ENCODE measurements at regions not wholly inside any gene's neighbourhood (a gene's known extent, or its start where the extent isn't known, plus 50 kb on each side); places are given as distances from the start of the nearest gene placed in this dataset.
A peak's percentile ranks its signal among the peaks of the same experiment; 100 is the strongest.

DNA sequence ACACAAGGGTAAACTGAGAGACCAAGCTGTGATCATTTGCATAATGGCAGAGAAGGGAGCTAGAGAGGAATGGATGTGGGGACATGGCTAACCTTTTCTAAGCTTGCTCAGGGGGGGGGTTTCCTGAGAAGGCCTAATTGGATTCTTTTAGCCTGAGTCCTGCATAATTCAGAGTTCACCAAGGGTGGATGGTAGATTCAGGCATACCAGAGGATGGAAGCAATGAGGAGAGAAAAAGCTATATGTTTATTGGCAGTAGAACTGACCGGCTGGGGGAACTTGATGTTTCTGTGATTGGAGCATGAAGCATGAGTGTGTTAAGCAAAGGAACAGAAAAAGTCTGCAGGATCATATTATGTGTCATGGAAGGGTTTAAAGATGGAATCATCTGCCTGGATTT is 65.9 kb upstream of the KLF12 start:
- Histone ChIP-seq H3K4me3 (ENCODE audit: low read length) (no peak overlapping the region), H3K4me1 (ENCODE audit: control insufficient read depth, insufficient read depth, low read length) (peaks cover 4% of the 10 kb centered on the region), H3K9me3 (replicated peaks; ENCODE audit: control insufficient read depth, low read depth, low read length) (no peaks in the 10 kb centered on the region), H3K27ac (ENCODE audit: low read length) (no peak overlapping the region), H3K36me3 (ENCODE audit: control insufficient read depth, insufficient read depth, low read length) (no peaks in the 10 kb centered on the region), H3K27me3 (ENCODE audit: control insufficient read depth, insufficient read depth, low read length) (no peaks in the 10 kb centered on the region)
- 86% methylated on average over 1 of the region's 1 CpG for WGBS (ENCODE audit: insufficient coverage)
- no peak for DNase-seq

DNA sequence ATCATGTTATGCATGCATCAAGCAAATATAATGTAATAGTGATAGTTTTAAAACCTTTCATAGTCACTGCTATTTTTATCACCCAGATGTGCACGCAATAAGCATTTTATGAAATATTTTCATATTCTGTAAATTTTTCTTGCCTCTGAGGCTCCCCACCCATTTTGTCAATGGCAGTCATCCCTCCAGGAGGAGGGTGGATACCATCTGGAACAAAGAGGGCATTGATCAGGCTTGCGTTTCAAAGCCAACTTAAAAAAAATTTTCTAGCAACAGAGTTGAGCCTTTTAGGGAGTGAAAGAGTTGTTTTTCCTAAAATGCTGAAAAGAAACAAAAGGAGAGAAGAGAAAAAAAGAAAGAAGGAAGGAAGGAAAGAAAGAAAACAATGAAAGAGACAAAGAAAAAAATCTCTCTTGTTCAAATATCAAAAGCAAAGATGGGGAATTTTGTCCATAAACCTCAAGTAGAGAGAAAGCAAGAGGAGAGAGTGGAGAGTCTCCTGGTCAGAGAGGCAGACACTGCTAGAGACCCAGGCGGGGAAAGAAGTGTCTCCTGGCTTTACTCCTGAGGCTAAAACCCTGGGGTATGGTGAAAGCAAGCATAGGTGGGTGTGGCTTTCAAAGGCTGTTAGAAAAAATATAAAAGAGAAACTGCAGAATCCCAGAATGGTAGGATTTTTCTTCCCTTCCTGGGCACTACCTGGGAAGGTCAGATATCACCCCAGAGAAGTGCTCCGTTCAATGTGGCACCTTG is 63.6 kb upstream of the KLF12 start:
- H3K4me1 ChIP-seq (ENCODE audit: control insufficient read depth, insufficient read depth, low read length): peaks cover 2% of the 10 kb centered on the region
- H3K36me3 ChIP-seq (ENCODE audit: control insufficient read depth, insufficient read depth, low read length): no peaks in the 10 kb centered on the region
- DNase-seq: no peak
- no peak overlapping the region for H3K4me3 ChIP-seq (ENCODE audit: low read length)
- no peaks in the 10 kb centered on the region for H3K9me3 ChIP-seq (replicated peaks; ENCODE audit: control insufficient read depth, low read depth, low read length)
- WGBS (ENCODE audit: insufficient coverage): 75% methylated on average over 1 of the region's 4 CpGs
- no peak overlapping the region for H3K27ac ChIP-seq (ENCODE audit: low read length)
- H3K27me3 ChIP-seq (ENCODE audit: control insufficient read depth, insufficient read depth, low read length): no peaks in the 10 kb centered on the region

DNA sequence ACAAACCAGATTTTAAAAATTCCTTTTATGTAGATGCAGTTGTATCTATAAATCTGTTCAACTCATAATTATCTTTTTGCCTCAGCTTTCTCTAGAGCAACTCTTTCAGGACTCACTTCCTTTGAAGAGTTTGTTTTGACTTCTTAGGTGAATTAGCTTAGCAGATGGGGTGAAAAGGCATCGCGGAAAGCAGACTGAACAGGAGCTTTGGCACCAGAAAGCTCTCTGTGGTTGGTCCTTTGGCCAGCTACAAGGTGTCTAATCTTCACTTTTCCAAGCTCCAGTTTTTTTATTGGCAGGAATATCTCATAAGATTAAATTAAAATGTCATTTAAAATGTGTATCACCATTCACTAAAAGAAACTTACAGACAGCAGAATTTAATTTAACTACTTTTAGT is 60.6 kb upstream of the KLF12 start:
- Histone ChIP-seq H3K27ac (ENCODE audit: low read length) (no peak overlapping the region), H3K36me3 (ENCODE audit: control insufficient read depth, insufficient read depth, low read length) (no peaks in the 10 kb centered on the region), H3K4me1 (ENCODE audit: control insufficient read depth, insufficient read depth, low read length) (no peaks in the 10 kb centered on the region), H3K4me3 (ENCODE audit: low read length) (no peak overlapping the region), H3K9me3 (replicated peaks; ENCODE audit: control insufficient read depth, low read depth, low read length) (no peaks in the 10 kb centered on the region), H3K27me3 (ENCODE audit: control insufficient read depth, insufficient read depth, low read length) (no peaks in the 10 kb centered on the region)
- DNase-seq: peak; percentile 77
- no CpG with 5 or more reads among the region's 2 CpGs for WGBS (ENCODE audit: insufficient coverage)

DNA sequence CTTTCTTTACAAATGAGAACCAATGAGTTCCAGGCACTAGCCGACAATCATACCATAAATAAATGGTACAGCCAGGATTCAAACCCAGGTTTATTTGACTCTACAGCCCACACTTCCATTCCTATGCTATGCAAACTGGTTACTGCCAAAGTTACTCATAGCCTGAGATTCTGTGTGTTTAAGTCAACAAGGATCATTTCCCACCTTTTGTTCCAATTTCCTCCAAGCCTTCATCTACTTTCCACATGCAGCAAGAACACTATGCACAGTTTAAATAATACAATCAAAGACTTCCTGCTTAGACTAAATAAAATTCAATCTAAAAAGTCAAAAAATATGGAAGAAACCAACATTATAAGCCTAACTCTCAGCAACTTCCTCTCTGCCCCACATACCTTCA is 59.2 kb upstream of the KLF12 start:
- Histone ChIP-seq H3K4me1 (ENCODE audit: control insufficient read depth, insufficient read depth, low read length) (no peaks in the 10 kb centered on the region), H3K4me3 (ENCODE audit: low read length) (no peak overlapping the region), H3K27me3 (ENCODE audit: control insufficient read depth, insufficient read depth, low read length) (no peaks in the 10 kb centered on the region), H3K9me3 (replicated peaks; ENCODE audit: control insufficient read depth, low read depth, low read length) (no peaks in the 10 kb centered on the region), H3K36me3 (ENCODE audit: control insufficient read depth, insufficient read depth, low read length) (no peaks in the 10 kb centered on the region), H3K27ac (ENCODE audit: low read length) (no peak overlapping the region)
- WGBS (ENCODE audit: insufficient coverage): 88% methylated on average over 1 of the region's 1 CpG
- no peak for DNase-seq

DNA sequence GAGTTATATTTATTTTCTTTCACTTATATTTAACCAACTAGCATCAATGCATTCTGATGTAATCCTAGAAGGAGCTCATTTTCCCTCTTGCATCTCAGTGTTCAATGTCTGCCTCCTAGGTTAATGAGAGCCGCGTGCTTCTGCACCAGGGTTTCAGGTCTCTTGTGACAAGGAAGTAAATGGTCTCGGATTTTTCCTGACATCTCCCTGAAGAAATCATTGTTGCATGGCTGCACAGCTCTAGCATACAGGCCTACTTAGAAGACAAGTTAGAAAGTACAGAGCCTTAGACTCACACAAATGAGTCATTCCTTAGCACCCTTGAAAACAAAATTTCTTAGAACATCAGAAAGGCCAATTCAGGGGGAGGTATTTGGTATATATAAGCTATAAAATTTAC is 57.2 kb upstream of the KLF12 start:
- WGBS (ENCODE audit: insufficient coverage): 43% methylated on average over 1 of the region's 3 CpGs
- no peak for DNase-seq
- Histone ChIP-seq H3K9me3 (replicated peaks; ENCODE audit: control insufficient read depth, low read depth, low read length) (no peaks in the 10 kb centered on the region), H3K4me3 (ENCODE audit: low read length) (no peak overlapping the region), H3K4me1 (ENCODE audit: control insufficient read depth, insufficient read depth, low read length) (no peaks in the 10 kb centered on the region), H3K27ac (ENCODE audit: low read length) (no peak overlapping the region), H3K36me3 (ENCODE audit: control insufficient read depth, insufficient read depth, low read length) (no peaks in the 10 kb centered on the region), H3K27me3 (ENCODE audit: control insufficient read depth, insufficient read depth, low read length) (no peaks in the 10 kb centered on the region)

DNA sequence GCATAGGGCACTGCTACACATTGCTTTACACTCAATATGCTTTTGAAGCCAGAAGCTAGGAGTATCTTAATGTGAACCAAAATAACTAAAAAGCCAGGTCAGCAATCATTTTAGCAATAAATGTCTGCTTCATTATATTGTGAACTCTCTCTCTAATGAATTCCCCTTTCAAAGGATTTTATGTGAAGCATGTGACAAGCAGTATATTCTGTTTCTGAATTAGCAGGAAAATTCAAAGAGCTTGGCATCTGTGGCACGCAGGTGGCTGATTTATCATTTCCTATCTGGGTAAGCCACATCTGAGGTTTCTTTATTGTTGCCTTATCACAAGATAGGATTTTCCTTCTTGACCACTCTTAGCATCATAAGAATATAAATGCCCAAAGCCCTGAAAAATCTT is 56.8 kb upstream of the KLF12 start:
- Histone ChIP-seq H3K36me3 (ENCODE audit: control insufficient read depth, insufficient read depth, low read length) (no peaks in the 10 kb centered on the region), H3K27ac (ENCODE audit: low read length) (no peak overlapping the region), H3K4me1 (ENCODE audit: control insufficient read depth, insufficient read depth, low read length) (no peaks in the 10 kb centered on the region), H3K27me3 (ENCODE audit: control insufficient read depth, insufficient read depth, low read length) (no peaks in the 10 kb centered on the region), H3K4me3 (ENCODE audit: low read length) (no peak overlapping the region), H3K9me3 (replicated peaks; ENCODE audit: control insufficient read depth, low read depth, low read length) (no peaks in the 10 kb centered on the region)
- WGBS (ENCODE audit: insufficient coverage): no CpG with 5 or more reads among the region's 1 CpG
- DNase-seq: no peak

DNA sequence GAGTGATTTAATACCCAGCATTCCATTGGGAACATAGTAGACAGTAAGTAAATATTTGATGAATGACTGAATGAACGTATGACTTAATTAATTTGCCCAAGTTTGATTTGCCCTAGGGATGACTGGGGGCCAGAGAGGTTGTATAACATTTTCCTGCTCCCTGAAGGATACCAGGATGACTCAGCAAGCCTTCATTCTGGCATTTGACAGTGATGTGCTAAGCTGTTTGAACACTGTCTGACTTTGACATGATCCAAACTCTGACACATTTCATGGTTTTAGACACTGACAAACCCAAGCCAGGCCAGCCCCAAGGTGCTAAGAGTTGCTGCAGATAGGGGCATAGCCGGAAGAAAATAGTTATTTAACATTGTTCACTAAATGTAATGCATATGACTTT is 53.4 kb upstream of the KLF12 start:
- H3K27me3 ChIP-seq (ENCODE audit: control insufficient read depth, insufficient read depth, low read length): no peaks in the 10 kb centered on the region
- no peak overlapping the region for H3K4me3 ChIP-seq (ENCODE audit: low read length)
- H3K27ac ChIP-seq (ENCODE audit: low read length): no peak overlapping the region
- no peaks in the 10 kb centered on the region for H3K36me3 ChIP-seq (ENCODE audit: control insufficient read depth, insufficient read depth, low read length)
- WGBS (ENCODE audit: insufficient coverage): 73% methylated on average over 1 of the region's 2 CpGs
- H3K9me3 ChIP-seq (replicated peaks; ENCODE audit: control insufficient read depth, low read depth, low read length): no peaks in the 10 kb centered on the region
- no peak for DNase-seq
- H3K4me1 ChIP-seq (ENCODE audit: control insufficient read depth, insufficient read depth, low read length): no peaks in the 10 kb centered on the region

DNA sequence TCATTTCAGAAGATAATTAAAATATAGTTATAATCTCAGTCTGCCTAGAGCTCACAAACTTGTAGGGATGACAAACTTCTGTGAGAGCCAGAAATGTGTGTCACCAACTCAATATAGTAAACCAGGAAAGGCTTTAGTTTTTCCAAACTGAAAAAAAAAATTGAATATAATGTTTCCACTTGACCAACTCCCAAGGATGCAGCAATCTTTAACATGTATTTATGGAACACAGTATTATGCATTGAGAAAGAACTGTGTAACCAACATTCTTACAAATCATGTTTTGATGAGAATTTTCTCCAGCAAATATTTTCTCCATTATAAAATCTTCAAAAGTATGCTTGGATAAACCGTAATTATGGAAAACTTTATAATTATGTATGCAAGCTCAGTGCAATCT is 50.1 kb upstream of the KLF12 start:
- no peak overlapping the region for H3K27ac ChIP-seq (ENCODE audit: low read length)
- no peak overlapping the region for H3K4me3 ChIP-seq (ENCODE audit: low read length)
- DNase-seq: peak; percentile 64
- H3K36me3 ChIP-seq (ENCODE audit: control insufficient read depth, insufficient read depth, low read length): no peaks in the 10 kb centered on the region
- H3K27me3 ChIP-seq (ENCODE audit: control insufficient read depth, insufficient read depth, low read length): no peaks in the 10 kb centered on the region
- H3K4me1 ChIP-seq (ENCODE audit: control insufficient read depth, insufficient read depth, low read length): peaks cover 2% of the 10 kb centered on the region
- WGBS (ENCODE audit: insufficient coverage): no CpG with 5 or more reads among the region's 1 CpG
- no peaks in the 10 kb centered on the region for H3K9me3 ChIP-seq (replicated peaks; ENCODE audit: control insufficient read depth, low read depth, low read length)
